Spleen (tissue), 11 donors: ENCODE measurements at regions not wholly inside any gene's neighbourhood (a gene's known extent, or its start where the extent isn't known, plus 50 kb on each side); places are given as distances from the start of the nearest gene placed in this dataset.
A peak's percentile ranks its signal among the peaks of the same experiment; 100 is the strongest.

Experiments
- DNase-seq: peaks from one replicate; pipeline ENCODE4 v3.0.0-alpha.2; 2020
- H3K27ac ChIP-seq, 8 donors: fragments of 200-600 bp; sonication (generic) in 7 of 8; 1 replicate in 4 of 8; 2 replicates in 4 of 8; pipeline versions ENCODE4 v1.5.0 to v1.8.0; 2016 to 2021; ENCODE audit warnings: inconsistent platforms in 4 of 8, mild to moderate bottlenecking in 4 of 8, moderate library complexity in 1 of 8
- H3K27me3 ChIP-seq, 7 donors: fragments of 200-600 bp; sonication (generic) in 6 of 7; replicated peaks in 1 of 7; 1 replicate in 4 of 7; 2 replicates in 3 of 7; pipeline versions ENCODE4 v1.5.0 to v1.8.0; 2016 to 2021; ENCODE audit warnings: inconsistent platforms in 3 of 7, mild to moderate bottlenecking in 1 of 7
- H3K36me3 ChIP-seq, 6 donors: fragments of 200-600 bp; sonication (generic) in 5 of 6; 1 replicate in 4 of 6; 2 replicates in 2 of 6; pipeline versions ENCODE4 v1.5.0 to v1.8.0; 2016 to 2021; ENCODE audit warnings: inconsistent platforms in 2 of 6
- H3K4me1 ChIP-seq, 6 donors: fragments of 200-600 bp; sonication (generic) in 5 of 6; 1 replicate in 3 of 6; 2 replicates in 3 of 6; pipeline versions ENCODE4 v1.5.0 to v1.8.0; 2016 to 2021; ENCODE audit warnings: inconsistent platforms in 3 of 6
- H3K4me3 ChIP-seq, 8 donors: fragments of 200-600 bp; sonication (generic) in 7 of 8; 1 replicate in 4 of 8; 2 replicates in 4 of 8; pipeline versions ENCODE4 v1.5.0 to v1.8.0; 2016 to 2021; ENCODE audit warnings: inconsistent platforms in 4 of 8, mild to moderate bottlenecking in 4 of 8, moderate library complexity in 2 of 8
- H3K9me3 ChIP-seq, 8 donors: fragments of 200-600 bp; sonication (generic) in 7 of 8; 1 replicate in 4 of 8; 2 replicates in 4 of 8; pipeline versions ENCODE4 v1.5.0 to v1.8.0; 2016 to 2021; ENCODE audit warnings: inconsistent platforms in 4 of 8
- POLR2A ChIP-seq, 3 donors: fragments of 450-650 bp; IDR thresholded peaks; one replicate each; pipeline ENCODE4 v1.5.1; 2017; ENCODE audit warnings: antibody characterized with exemption in 3 of 3, mild to moderate bottlenecking in 1 of 3
- POLR2AphosphoS5 ChIP-seq, 3 donors: sonication (generic); formaldehyde crosslinking; IDR thresholded peaks; one replicate each; pipeline ENCODE4 v1.5.1; 2017; ENCODE audit warnings: antibody characterized with exemption in 3 of 3
- WGBS, 5 donors: extraction: QIAGEN DNeasy Blood & Tissue Kit in 3 of 5; methylation state at CpG; one replicate each; pipeline versions ENCODE4 v1.1.5 to v1.1.7; 2013 to 2018; 5-methylcytosine and 5-hydroxymethylcytosine counted together
- intact Hi-C: fragments of 100-400 bp; cut with DNase I; formaldehyde crosslinking; loops from one replicate; pipeline ENCODE4 v1.15.0; 2023; ENCODE audit warnings: low total_unique reads
- TF ChIP-seq, protein P1 (sequence below), 11 experiments: fragments of 200-600 bp in 7 of 11; fragments of 450-650 bp in 4 of 11; sonication (generic) in 4 of 11; IDR thresholded peaks in 8 of 11; conservative IDR thresholded peaks in 3 of 11; 1 replicate in 7 of 11; 2 replicates in 4 of 11; pipeline versions ENCODE4 v1.4.0 to v1.8.0; 2016 to 2021; ENCODE audit warnings: antibody characterized with exemption in 11 of 11, inconsistent platforms in 4 of 11, mild to moderate bottlenecking in 1 of 11
- donor health status: healthy with polysubstance abuse.
- donor health status: DM: no; HTN: no; CAD: no; lungs with moderate emphysema.
- donor health status: DM: no; HTN: no; CAD: no.
- donor health status: Bipolar disorder and iron deficiency.
- donor health status: healthy.
- donor health status: DM: no; HTN: no; CAD: no.
- donor health status: DM: yes; HTN: yes; CAD: no.

DNA sequence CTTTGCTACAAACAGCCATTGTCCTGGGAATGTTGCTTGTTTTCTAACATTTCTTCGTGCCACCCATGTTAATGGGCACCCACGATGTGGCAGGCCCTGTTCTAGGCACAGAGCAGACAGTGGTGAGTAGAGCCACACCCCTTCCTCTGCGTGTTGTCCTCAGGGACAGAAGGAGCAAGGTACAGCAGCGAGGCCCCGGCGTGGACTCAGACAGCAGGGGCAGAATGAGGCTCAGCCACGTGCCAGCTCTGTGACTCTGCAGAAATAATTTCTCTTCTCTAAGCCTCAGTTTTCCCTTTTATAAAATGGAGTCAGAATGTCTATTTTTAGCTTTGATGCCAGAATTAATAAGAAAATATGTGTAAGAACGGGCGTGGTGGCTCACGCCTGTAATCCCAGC is 401.7 kb downstream of the TSN start:
- Histone ChIP-seq H3K4me1 (no peaks in the 10 kb centered on the region), H3K27me3 (no peaks in the 10 kb centered on the region), H3K36me3 (no peaks in the 10 kb centered on the region), H3K9me3 (no peaks in the 10 kb centered on the region), H3K4me3 (no peak overlapping the region), H3K27ac (no peak overlapping the region)
- TF ChIP-seq POLR2A (IDR thresholded peaks at IDR 0.05) (no peak), POLR2AphosphoS5 (IDR thresholded peaks at IDR 0.05) (no peak)
- TF ChIP-seq, protein P1, sequence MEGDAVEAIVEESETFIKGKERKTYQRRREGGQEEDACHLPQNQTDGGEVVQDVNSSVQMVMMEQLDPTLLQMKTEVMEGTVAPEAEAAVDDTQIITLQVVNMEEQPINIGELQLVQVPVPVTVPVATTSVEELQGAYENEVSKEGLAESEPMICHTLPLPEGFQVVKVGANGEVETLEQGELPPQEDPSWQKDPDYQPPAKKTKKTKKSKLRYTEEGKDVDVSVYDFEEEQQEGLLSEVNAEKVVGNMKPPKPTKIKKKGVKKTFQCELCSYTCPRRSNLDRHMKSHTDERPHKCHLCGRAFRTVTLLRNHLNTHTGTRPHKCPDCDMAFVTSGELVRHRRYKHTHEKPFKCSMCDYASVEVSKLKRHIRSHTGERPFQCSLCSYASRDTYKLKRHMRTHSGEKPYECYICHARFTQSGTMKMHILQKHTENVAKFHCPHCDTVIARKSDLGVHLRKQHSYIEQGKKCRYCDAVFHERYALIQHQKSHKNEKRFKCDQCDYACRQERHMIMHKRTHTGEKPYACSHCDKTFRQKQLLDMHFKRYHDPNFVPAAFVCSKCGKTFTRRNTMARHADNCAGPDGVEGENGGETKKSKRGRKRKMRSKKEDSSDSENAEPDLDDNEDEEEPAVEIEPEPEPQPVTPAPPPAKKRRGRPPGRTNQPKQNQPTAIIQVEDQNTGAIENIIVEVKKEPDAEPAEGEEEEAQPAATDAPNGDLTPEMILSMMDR (IDR thresholded peaks at IDR 0.05 in 8 of 11, conservative IDR thresholded peaks at IDR 0.05 in 3 of 11): no peak
- 83 to 88% (median 87%) methylated on average over 10 of the region's 10 CpGs for WGBS, 5 donors
- intact Hi-C loops: no loop called here
- no peak for DNase-seq

DNA sequence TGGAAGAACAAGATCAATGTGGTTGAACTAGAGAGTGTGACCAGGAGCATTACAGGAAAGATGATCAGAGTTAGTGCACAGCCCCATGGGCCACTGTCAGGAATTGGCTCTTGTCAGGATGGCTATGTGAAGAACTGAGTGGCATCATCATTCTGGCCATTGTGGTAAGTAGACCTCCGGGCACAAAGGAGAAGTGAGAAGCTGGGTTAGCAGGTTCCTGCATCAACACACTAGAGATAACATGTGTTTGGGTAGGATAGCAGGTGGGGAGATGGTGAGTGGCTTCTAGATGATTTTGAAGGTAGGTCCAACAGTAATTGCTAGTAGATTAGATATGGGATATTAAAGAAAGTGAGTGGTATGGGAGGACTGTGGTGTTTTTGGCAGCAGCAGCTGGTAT is 408.2 kb downstream of the TSN start:
- H3K27ac ChIP-seq: no peak overlapping the region
- no peaks in the 10 kb centered on the region for H3K4me1 ChIP-seq
- TF ChIP-seq POLR2A (IDR thresholded peaks at IDR 0.05) (no peak), POLR2AphosphoS5 (IDR thresholded peaks at IDR 0.05) (no peak)
- TF ChIP-seq, protein P1 (IDR thresholded peaks at IDR 0.05 in 8 of 11, conservative IDR thresholded peaks at IDR 0.05 in 3 of 11): no peak
- no peaks in the 10 kb centered on the region for H3K36me3 ChIP-seq
- no peaks in the 10 kb centered on the region for H3K27me3 ChIP-seq
- intact Hi-C loops: no loop called here
- no peaks in the 10 kb centered on the region for H3K9me3 ChIP-seq
- WGBS, 5 donors: 25 to 48% (median 32%) methylated on average over 1 of the region's 1 CpG
- DNase-seq: no peak
- no peak overlapping the region for H3K4me3 ChIP-seq

DNA sequence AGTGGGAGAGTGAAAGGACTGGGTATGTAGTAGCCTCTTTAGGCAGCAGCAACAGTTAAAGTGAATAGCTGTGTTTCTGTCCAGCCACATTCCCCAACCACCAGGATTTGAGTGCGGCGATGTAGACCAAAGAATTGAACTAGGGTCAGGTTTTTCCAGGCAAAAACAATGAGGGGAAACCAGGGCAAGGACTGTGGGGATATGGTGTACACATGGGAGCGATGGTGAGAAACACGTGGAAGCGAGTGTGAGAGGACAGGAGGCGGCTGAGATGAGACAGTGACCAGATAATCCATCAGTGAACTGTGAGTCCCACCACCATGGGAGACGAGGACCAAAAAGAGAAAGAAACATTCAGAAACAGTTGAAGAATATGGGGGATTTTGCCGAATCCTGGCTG is 409.5 kb downstream of the TSN start:
- no peaks in the 10 kb centered on the region for H3K36me3 ChIP-seq
- TF ChIP-seq POLR2A (IDR thresholded peaks at IDR 0.05) (no peak), POLR2AphosphoS5 (IDR thresholded peaks at IDR 0.05) (no peak)
- TF ChIP-seq, protein P1 (IDR thresholded peaks at IDR 0.05 in 8 of 11, conservative IDR thresholded peaks at IDR 0.05 in 3 of 11): no peak
- DNase-seq: peak; percentile 1
- intact Hi-C loops: no loop called here
- no peaks in the 10 kb centered on the region for H3K9me3 ChIP-seq
- 90 to 94% (median 92%) methylated on average over 8 of the region's 8 CpGs for WGBS, 5 donors
- no peak overlapping the region for H3K27ac ChIP-seq
- no peak overlapping the region for H3K4me3 ChIP-seq
- no peaks in the 10 kb centered on the region for H3K4me1 ChIP-seq
- no peaks in the 10 kb centered on the region for H3K27me3 ChIP-seq

DNA sequence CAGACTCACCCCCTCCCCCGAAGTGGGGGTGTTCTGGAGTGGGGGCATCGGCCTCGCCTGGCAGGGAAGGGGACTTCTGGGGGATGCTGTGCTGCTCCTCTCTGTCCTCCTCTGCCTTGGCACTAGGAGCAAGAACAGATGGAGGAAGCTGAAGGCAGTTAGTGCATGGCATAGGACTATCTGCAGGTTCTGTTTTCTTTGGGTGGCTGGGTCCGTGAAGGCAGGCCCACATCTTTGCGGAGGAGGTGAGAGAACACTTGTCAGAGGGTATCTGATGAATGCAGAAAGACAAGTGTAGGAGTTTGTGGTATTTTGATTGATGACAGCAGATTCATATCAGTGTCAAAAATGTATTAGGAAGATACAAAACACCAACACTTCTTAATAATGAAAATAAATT is 411.4 kb downstream of the TSN start:
- TF ChIP-seq, protein P1 (IDR thresholded peaks at IDR 0.05 in 8 of 11, conservative IDR thresholded peaks at IDR 0.05 in 3 of 11): no peak
- TF ChIP-seq POLR2A (IDR thresholded peaks at IDR 0.05) (no peak), POLR2AphosphoS5 (IDR thresholded peaks at IDR 0.05) (no peak)

More for the DNA sequence above, 411.4 kb downstream of the TSN start:
- Histone ChIP-seq H3K27me3 (no peaks in the 10 kb centered on the region), H3K9me3 (no peaks in the 10 kb centered on the region), H3K4me1 (no peaks in the 10 kb centered on the region), H3K36me3 (no peaks in the 10 kb centered on the region), H3K4me3 (no peak overlapping the region), H3K27ac (no peak overlapping the region)
- peak; percentile 61 for DNase-seq
- 67 to 84% (median 77%) methylated on average over 4 to 5 of the region's 5 CpGs for WGBS, 5 donors
- intact Hi-C loops: no loop called here
